ENCODE measurements at regions not wholly inside any gene's neighbourhood (a gene's known extent, or its start where the extent isn't known, plus 50 kb on each side); places are given as distances from the start of the nearest gene placed in this dataset.

- FAIRE-seq, result no peak
- Histone ChIP-seq H3K27ac (ENCODE audit: extremely low read length, insufficient read depth, low read length) (no peak overlapping the region), H3K9ac (ENCODE audit: insufficient read depth, low read depth, low read length) (no peak overlapping the region), H4K20me1 (ENCODE audit: insufficient read depth, low read length) (no peaks in the 10 kb centered on the region), H3K4me1 (ENCODE audit: insufficient read depth, low read length) (no peaks in the 10 kb centered on the region), H3K27me3 (ENCODE audit: control insufficient read depth in 1 of 2, insufficient read depth in 2 of 2, low read length in 2 of 2) (no peaks in the 10 kb centered on the region), H3K4me2 (ENCODE audit: low read depth, low read length) (no peak overlapping the region), H2AFZ (ENCODE audit: low read length) (no peak overlapping the region), H3K79me2 (ENCODE audit: insufficient read depth, low read length) (no peaks in the 10 kb centered on the region), H3K36me3 (replicated peaks in 1 of 2; ENCODE audit: control insufficient read depth in 1 of 2, insufficient read depth in 2 of 2, low read length in 2 of 2) (no peaks in the 10 kb centered on the region), H3K9me3 (ENCODE audit: low read length) (no peaks in the 10 kb centered on the region), H3K4me3 (replicated peaks in 1 of 3; ENCODE audit: insufficient read depth in 1 of 3, low read depth in 2 of 3, low read length in 3 of 3) (no peak overlapping the region)
- in situ Hi-C loops (cut with HindIII; ENCODE audit: extremely low pct_ligation_motif_present, low pct_unique_long_range_greater_than_20kb), result no loop called here
- BruUV-seq (replicated peaks), result no TSS peak
- WGBS (ENCODE audit: low lambda C conversion rate), result 0% methylated on average over 2 of the region's 2 CpGs
- ChIA-PET CTCF (ENCODE audit: low intra/inter-chr PET ratio, low total read pairs) (no interaction called here), POLR2A (no interaction called here)
- intact Hi-C loops (cut with micrococcal nuclease; ENCODE audit: unreplicated experiment), result no loop called here
- DNase-seq (ENCODE audit: low spot score), result no peak
- ATAC-seq, result no peak
- no peak for TF ChIP-seq ZBTB38 (CRISPR knock-in tag; IDR thresholded peaks at IDR 0.05)
- no peak for TF ChIP-seq SRSF9 (IDR thresholded peaks at IDR 0.05; ENCODE audit: borderline replicate concordance, insufficient read depth, low read depth, low read length, poor library complexity, severe bottlenecking)
- TF ChIP-seq BCLAF1 (IDR thresholded peaks at IDR 0.05), result no peak
- TF ChIP-seq ETV6 (CRISPR knock-in tag; conservative IDR thresholded peaks at IDR 0.05), result no peak
- no peak for TF ChIP-seq ZNF44 (CRISPR knock-in tag; IDR thresholded peaks at IDR 0.05)
- no peak for TF ChIP-seq ZNF24 (IDR thresholded peaks at IDR 0.05)
These were observed 187.6 kb upstream of the CEP162 start for GRCh38 chr6:84415068-84415467.

- Histone ChIP-seq H3K9ac (ENCODE audit: insufficient read depth, low read depth, low read length) (no peak overlapping the region), H3K4me1 (ENCODE audit: insufficient read depth, low read length) (no peaks in the 10 kb centered on the region; the same call in 1 of the 2 replicates), H4K20me1 (ENCODE audit: insufficient read depth, low read length) (no peaks in the 10 kb centered on the region), H3K4me2 (ENCODE audit: low read depth, low read length) (no peak overlapping the region), H3K36me3 (replicated peaks in 1 of 2; ENCODE audit: control insufficient read depth in 1 of 2, insufficient read depth in 2 of 2, low read length in 2 of 2) (no peaks in the 10 kb centered on the region), H3K4me3 (replicated peaks in 1 of 3; ENCODE audit: insufficient read depth in 1 of 3, low read depth in 2 of 3, low read length in 3 of 3) (no peak overlapping the region), H3K27ac (ENCODE audit: extremely low read length, insufficient read depth, low read length) (no peak overlapping the region), H3K27me3 (ENCODE audit: control insufficient read depth in 1 of 2, insufficient read depth in 2 of 2, low read length in 2 of 2) (no peaks in the 10 kb centered on the region), H3K9me3 (ENCODE audit: low read length) (no peaks in the 10 kb centered on the region), H2AFZ (ENCODE audit: low read length) (no peak overlapping the region), H3K79me2 (ENCODE audit: insufficient read depth, low read length) (no peaks in the 10 kb centered on the region)
- CTCF ChIA-PET (ENCODE audit: low intra/inter-chr PET ratio, low total read pairs), result no interaction called here
- FAIRE-seq, result no peak
- no peak for DNase-seq (ENCODE audit: low spot score)
- ATAC-seq, result no peak
- in situ Hi-C loops (cut with HindIII; ENCODE audit: extremely low pct_ligation_motif_present, low pct_unique_long_range_greater_than_20kb) (no loop called here), intact Hi-C loops (cut with micrococcal nuclease; ENCODE audit: unreplicated experiment) (no loop called here)
- BruUV-seq (replicated peaks), result no TSS peak
- 21% methylated on average over 6 of the region's 6 CpGs for WGBS (ENCODE audit: low lambda C conversion rate)
- POLR2A ChIA-PET, result no interaction called here
- TF ChIP-seq WIZ (CRISPR knock-in tag; IDR thresholded peaks at IDR 0.05), result no peak
- TF ChIP-seq STAG1 (CRISPR knock-in tag; IDR thresholded peaks at IDR 0.05), result no peak
- no peak for TF ChIP-seq LCORL (IDR thresholded peaks at IDR 0.05)
- no peak for TF ChIP-seq LCORL (CRISPR knock-in tag; IDR thresholded peaks at IDR 0.05)
- TF ChIP-seq CERS6 (CRISPR knock-in tag; IDR thresholded peaks at IDR 0.05), result no peak
- no peak for TF ChIP-seq ZNF782 (CRISPR knock-in tag; IDR thresholded peaks at IDR 0.05; ENCODE audit: borderline replicate concordance)
- TF ChIP-seq ZNF652 (CRISPR knock-in tag; IDR thresholded peaks at IDR 0.05; ENCODE audit: borderline replicate concordance, low read depth), result no peak
- no peak for TF ChIP-seq TSC22D2 (CRISPR knock-in tag; IDR thresholded peaks at IDR 0.05; ENCODE audit: borderline replicate concordance)
- no peak for TF ChIP-seq ZNF749 (CRISPR knock-in tag; IDR thresholded peaks at IDR 0.05; ENCODE audit: borderline replicate concordance)
- no peak for TF ChIP-seq GATAD1 (CRISPR knock-in tag; IDR thresholded peaks at IDR 0.05)
- no peak for TF ChIP-seq ISX (CRISPR knock-in tag; conservative IDR thresholded peaks at IDR 0.05)
- no peak for TF ChIP-seq ZNF629 (CRISPR knock-in tag; conservative IDR thresholded peaks at IDR 0.05)
- TF ChIP-seq DNMT3B (CRISPR knock-in tag; conservative IDR thresholded peaks at IDR 0.05), result no peak
- no peak for TF ChIP-seq SUZ12 (IDR thresholded peaks at IDR 0.05; ENCODE audit: low read depth, low read length)
These were observed 187.1 kb upstream of the CEP162 start for GRCh38 chr6:84414531-84414930.
